ENCODE measurements at regions not wholly inside any gene's neighbourhood (a gene's known extent, or its start where the extent isn't known, plus 50 kb on each side); places are given as distances from the start of the nearest gene placed in this dataset.

DNA sequence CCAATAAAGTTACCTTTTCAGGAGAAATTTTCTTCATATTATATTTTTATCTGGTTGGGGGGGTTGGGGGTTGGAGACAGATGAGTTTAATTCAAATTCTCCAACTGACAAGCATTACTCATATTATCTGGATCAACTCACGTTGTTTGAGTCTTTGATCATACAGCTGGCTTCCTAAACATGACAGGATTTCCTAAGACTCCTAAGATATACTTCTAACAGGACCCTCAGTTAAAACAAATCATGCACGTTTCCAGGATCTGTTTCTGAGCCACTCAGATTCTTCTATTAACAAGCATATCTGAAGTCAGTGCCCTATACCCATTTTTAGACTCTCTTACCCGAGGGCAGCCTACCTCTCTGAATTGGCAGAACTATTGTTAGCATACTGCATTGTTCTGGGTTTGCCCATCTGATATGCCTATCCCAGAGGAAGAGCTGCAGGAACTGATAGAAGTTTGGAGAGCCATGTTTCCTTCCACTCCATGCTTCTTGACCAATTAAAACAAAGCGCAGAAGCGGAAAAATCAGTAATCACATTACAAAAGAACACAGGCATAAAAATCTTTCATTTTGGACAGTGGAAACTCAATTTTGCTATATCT is 653.9 kb downstream of the LTN1 start:
- TF ChIP-seq, protein P1, sequence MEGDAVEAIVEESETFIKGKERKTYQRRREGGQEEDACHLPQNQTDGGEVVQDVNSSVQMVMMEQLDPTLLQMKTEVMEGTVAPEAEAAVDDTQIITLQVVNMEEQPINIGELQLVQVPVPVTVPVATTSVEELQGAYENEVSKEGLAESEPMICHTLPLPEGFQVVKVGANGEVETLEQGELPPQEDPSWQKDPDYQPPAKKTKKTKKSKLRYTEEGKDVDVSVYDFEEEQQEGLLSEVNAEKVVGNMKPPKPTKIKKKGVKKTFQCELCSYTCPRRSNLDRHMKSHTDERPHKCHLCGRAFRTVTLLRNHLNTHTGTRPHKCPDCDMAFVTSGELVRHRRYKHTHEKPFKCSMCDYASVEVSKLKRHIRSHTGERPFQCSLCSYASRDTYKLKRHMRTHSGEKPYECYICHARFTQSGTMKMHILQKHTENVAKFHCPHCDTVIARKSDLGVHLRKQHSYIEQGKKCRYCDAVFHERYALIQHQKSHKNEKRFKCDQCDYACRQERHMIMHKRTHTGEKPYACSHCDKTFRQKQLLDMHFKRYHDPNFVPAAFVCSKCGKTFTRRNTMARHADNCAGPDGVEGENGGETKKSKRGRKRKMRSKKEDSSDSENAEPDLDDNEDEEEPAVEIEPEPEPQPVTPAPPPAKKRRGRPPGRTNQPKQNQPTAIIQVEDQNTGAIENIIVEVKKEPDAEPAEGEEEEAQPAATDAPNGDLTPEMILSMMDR (IDR thresholded peaks at IDR 0.05; ENCODE audit: borderline replicate concordance, insufficient read depth, low read depth, low read length) = no peak
- no peak overlapping the region for H3K4me3 ChIP-seq (ENCODE audit: low read depth, low read length)

DNA sequence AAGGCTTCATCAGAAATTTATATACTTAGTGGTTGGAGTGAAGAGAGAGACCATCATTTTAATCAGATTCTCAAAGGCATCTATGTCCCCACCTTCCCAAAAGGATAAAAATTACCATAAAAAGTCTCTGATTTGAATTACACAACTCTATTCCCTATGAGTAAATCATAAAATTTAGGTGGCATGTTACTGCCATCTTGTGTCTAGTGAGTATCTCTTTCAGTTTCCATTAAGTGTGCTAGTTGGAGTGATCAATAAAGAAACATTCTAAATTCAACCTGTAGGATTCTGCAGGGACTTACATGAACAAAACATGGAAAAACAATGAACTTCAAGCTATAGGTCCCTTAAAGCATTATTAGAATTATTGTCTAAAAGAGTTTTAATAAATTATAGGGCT is 655.4 kb downstream of the LTN1 start:
- H3K4me3 ChIP-seq (ENCODE audit: low read depth, low read length) = no peak overlapping the region
- TF ChIP-seq, protein P1 (IDR thresholded peaks at IDR 0.05; ENCODE audit: borderline replicate concordance, insufficient read depth, low read depth, low read length) = no peak

DNA sequence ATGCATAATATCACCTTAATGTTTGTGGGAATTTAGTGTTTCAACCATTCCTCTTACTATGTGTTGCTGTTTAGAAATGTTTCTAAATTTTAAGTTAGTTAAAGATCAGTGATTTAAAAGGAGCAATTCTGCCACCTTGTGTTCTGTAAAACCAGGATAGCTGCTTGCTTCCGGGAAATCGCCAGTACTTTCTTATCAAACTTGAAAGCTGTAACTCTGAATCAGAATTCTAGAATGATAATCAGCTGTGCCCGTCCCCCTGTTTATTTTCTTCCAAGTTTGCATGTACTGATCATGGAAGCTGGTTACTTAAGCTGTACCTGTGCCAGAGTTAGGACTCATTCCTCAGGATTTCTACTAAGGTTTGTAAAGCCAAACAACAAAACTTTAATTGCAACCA is 656.4 kb downstream of the LTN1 start:
- TF ChIP-seq, protein P1 (IDR thresholded peaks at IDR 0.05; ENCODE audit: borderline replicate concordance, insufficient read depth, low read depth, low read length) = no peak
- H3K4me3 ChIP-seq (ENCODE audit: low read depth, low read length) = no peak overlapping the region

DNA sequence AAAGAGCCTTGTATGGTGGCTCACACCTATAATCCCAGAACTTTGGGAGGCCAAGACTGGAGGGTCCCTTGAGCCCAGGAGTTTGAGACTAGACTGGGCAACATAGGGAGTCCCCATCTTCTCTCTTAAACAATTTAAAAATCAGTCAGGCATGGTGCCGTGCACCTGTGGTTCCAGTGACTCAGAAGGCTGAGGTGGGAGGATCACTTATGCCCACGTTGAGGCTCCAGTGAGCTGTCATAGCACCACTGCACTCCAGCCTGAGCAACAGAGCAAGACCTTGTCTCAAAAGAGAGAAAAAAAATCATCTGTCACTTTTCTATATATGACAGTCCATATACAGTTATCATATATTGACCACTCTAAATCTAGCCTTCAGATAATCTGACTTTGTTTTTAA is 658.3 kb downstream of the LTN1 start:
- H3K4me3 ChIP-seq (ENCODE audit: low read depth, low read length) = no peak overlapping the region
- TF ChIP-seq, protein P1 (IDR thresholded peaks at IDR 0.05; ENCODE audit: borderline replicate concordance, insufficient read depth, low read depth, low read length) = no peak

DNA sequence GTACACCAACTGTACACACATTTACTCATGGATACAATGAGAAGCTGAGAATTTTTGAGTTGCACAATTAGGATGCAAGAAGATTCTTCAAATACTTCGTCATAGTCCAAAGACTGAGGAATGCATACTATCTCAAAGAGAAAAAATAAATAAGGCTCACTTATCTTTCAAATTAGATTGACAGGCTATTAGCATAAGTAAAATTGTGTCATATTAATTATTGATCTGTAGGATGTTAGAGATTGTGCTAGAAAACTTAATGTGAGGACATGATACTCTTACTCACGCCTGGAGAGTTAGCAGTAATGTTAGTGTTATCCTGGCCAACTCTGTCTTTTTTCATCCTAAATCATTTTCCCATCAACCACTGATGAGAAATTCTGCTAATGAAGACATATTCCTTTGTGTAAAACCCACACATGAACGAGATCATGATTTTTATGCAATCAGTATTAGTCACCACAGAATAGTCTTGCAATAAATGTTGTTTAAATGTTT is 659.0 kb downstream of the LTN1 start:
- TF ChIP-seq, protein P1 (IDR thresholded peaks at IDR 0.05; ENCODE audit: borderline replicate concordance, insufficient read depth, low read depth, low read length) = no peak
- H3K4me3 ChIP-seq (ENCODE audit: low read depth, low read length) = no peak overlapping the region

DNA sequence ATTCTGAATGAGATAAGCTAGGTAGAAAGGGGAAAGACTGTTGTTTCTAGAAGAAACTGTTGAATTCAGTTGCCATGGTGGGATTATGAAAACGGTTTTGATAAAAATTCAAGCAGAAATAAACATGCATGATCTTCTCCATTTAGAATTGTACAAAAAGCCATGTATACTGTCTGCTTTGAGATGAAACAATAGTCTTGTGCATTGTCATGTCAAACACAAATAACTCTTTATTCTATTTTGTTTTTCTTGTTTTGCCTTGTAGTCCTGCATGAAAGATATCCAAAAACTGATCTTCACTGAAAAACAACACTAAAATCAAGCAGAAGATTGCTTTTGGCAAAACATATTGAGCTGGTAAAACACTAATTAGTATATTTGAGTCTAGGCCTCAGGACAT is 659.9 kb downstream of the LTN1 start:
- TF ChIP-seq, protein P1 (IDR thresholded peaks at IDR 0.05; ENCODE audit: borderline replicate concordance, insufficient read depth, low read depth, low read length) = no peak
- no peak overlapping the region for H3K4me3 ChIP-seq (ENCODE audit: low read depth, low read length)

DNA sequence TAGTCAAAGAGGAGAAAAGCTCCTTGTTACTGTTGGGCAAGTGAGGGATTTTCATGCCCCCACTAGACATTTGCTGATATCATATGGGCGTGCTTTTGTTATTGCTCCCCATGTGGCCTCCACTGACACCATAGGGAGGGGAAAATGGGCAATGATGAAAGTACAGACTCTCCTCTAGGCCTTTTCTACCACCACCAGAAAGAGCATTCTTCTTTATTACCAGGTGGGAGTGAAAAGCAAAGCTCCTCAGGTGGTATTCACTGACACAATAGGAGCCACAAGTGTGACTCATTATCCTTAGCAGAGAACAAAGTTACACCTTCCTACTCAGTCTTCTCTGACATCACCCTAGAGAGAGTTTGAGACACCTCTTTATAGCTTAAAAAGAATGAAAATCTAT is 667.1 kb downstream of the LTN1 start:
- TF ChIP-seq, protein P1 (IDR thresholded peaks at IDR 0.05; ENCODE audit: borderline replicate concordance, insufficient read depth, low read depth, low read length) = no peak
- H3K4me3 ChIP-seq (ENCODE audit: low read depth, low read length) = no peak overlapping the region
